Lower lobe of right lung (tissue), 2 donors: ENCODE measurements at regions not wholly inside any gene's neighbourhood (a gene's known extent, or its start where the extent isn't known, plus 50 kb on each side); places are given as distances from the start of the nearest gene placed in this dataset.

Experiments
- ATAC-seq, 2 donors: fragments of 200-7000 bp; cut with Tn5 transposase; one replicate each; pipeline ENCODE4 v1.9.1; 2020 to 2022; ENCODE audit warnings: mild to moderate bottlenecking in 2 of 2, moderate library complexity in 2 of 2
- DNase-seq: peaks from one replicate; pipeline ENCODE4 v3.0.0-alpha.2; 2020
- H3K27ac ChIP-seq: fragments of 200-600 bp; one replicate; pipeline ENCODE4 v1.8.0; 2022
- H3K27me3 ChIP-seq: fragments of 200-600 bp; one replicate; pipeline ENCODE4 v1.8.0; 2022; ENCODE audit warnings: low read depth
- H3K36me3 ChIP-seq: fragments of 200-600 bp; one replicate; pipeline ENCODE4 v1.8.0; 2022; ENCODE audit warnings: mild to moderate bottlenecking
- H3K4me1 ChIP-seq: fragments of 200-600 bp; one replicate; pipeline ENCODE4 v1.8.0; 2022
- H3K4me3 ChIP-seq: fragments of 200-600 bp; one replicate; pipeline ENCODE4 v1.8.0; 2022; ENCODE audit warnings: mild to moderate bottlenecking
- H3K9me3 ChIP-seq: fragments of 200-600 bp; one replicate; pipeline ENCODE4 v1.8.0; 2022
- intact Hi-C: fragments of 100-400 bp; cut with DNase I; formaldehyde crosslinking; loops from one replicate; pipeline ENCODE4 v1.11.0; 2022
- TF ChIP-seq, protein P1 (sequence below): fragments of 200-600 bp; IDR thresholded peaks from one replicate; pipeline ENCODE4 v1.8.0; 2022; ENCODE audit warnings: antibody characterized with exemption, mild to moderate bottlenecking
- donor health status: DM: no; HTN: yes; CAD: no; lungs with severe emphysema.

DNA sequence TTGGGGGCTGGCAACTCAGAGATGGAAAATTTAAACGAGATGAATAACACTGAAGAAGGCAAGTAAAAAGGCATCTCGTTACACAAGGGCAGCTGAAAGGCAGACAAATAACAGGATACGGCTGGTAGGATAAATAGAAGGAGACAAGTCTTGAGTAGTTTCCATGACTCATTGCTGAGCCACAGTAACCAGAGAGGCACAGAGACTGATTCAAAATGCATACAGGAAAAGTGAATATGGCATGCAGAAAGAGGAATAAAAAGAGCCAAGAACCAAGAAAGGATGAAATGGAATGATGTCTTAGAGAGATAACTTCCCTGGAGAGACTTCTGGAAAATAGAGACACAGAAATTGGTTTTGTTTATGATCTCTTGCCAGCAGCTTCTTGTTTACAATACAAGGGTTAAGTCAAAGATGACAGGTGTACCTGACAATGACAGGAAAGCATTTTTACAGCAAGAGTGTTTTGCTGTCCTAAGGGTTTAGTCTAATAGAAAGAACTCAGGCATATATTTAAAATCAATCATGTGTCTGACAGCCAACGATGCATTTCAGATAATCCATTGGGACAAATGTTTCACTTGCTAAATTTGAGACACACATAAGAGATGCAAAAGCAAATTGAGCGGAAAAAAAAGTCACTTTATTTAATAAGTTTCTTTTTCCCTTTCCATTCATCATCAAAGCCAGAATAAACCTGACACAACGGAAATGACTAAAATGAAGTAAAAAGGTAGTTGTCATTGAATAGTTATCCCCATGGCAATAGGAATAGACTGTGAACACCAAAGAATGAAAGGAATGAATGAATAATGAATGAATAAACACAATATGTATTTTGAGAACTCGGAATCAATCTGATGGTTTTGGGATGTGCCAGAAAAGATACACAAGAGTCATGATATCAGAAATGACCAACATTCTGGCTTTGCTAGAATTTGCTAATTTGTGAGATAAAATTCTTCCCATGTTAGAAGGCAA lies 68.0 kb upstream of the KCNQ5 start:
- TF ChIP-seq, protein P1, sequence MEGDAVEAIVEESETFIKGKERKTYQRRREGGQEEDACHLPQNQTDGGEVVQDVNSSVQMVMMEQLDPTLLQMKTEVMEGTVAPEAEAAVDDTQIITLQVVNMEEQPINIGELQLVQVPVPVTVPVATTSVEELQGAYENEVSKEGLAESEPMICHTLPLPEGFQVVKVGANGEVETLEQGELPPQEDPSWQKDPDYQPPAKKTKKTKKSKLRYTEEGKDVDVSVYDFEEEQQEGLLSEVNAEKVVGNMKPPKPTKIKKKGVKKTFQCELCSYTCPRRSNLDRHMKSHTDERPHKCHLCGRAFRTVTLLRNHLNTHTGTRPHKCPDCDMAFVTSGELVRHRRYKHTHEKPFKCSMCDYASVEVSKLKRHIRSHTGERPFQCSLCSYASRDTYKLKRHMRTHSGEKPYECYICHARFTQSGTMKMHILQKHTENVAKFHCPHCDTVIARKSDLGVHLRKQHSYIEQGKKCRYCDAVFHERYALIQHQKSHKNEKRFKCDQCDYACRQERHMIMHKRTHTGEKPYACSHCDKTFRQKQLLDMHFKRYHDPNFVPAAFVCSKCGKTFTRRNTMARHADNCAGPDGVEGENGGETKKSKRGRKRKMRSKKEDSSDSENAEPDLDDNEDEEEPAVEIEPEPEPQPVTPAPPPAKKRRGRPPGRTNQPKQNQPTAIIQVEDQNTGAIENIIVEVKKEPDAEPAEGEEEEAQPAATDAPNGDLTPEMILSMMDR = no peak
- no peak overlapping the region for H3K27ac ChIP-seq
- no peak overlapping the region for H3K4me3 ChIP-seq
- H3K4me1 ChIP-seq = no peaks in the 10 kb centered on the region
- H3K27me3 ChIP-seq = no peaks in the 10 kb centered on the region
- ATAC-seq (no peak), DNase-seq (no peak)
- H3K9me3 ChIP-seq = no peaks in the 10 kb centered on the region
- intact Hi-C loops = no loop called here
- no peaks in the 10 kb centered on the region for H3K36me3 ChIP-seq

DNA sequence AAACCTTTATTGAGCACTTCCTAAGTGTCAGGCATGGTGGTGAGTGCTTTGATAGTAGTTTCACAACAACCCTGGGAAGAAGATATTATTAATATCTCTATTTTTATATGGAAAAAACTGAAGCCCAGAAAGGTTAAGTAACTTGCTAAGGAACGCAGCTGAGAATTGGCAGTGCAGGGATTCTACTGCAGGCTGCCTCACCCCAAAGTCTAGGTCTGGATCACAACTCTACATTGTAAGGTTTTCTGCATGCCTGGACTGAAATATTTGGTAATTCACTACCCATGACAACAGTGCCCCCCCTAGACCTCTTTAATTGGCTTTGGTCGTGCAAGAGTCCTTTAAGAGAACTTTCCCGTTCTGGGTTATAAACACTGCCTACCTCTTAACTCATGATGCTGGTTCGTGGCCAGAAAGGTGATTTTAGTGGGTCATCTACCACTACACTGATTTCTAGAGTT lies 67.1 kb upstream of the KCNQ5 start:
- no peak for DNase-seq
- Histone ChIP-seq H3K9me3 (no peaks in the 10 kb centered on the region), H3K4me3 (no peak overlapping the region), H3K4me1 (no peaks in the 10 kb centered on the region), H3K36me3 (no peaks in the 10 kb centered on the region), H3K27me3 (no peaks in the 10 kb centered on the region), H3K27ac (no peak overlapping the region)
- no peak for ATAC-seq
- intact Hi-C loops = no loop called here
- TF ChIP-seq, protein P1 = no peak

DNA sequence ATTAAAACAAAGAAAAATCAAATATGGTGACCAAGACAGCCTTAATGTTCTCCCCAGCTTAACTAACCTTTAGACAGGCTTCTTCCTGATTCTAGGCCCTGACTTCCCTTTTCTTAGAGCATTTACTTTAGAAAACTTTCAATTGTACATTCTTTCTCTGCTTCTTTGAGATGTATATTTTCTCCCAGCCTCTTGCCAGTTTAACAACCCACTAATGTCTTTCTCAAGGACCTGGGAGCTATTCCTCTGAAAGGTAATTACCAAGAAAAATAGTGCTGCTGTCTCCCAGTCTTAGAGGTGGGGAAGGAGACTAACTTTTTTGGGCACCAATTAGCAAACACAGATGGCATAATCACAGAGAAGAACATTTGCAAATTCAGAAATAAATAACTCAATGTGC lies 62.8 kb upstream of the KCNQ5 start:
- DNase-seq (no peak), ATAC-seq (no peak)
- Histone ChIP-seq H3K36me3 (no peaks in the 10 kb centered on the region), H3K27me3 (no peaks in the 10 kb centered on the region), H3K4me1 (no peaks in the 10 kb centered on the region), H3K4me3 (no peak overlapping the region), H3K9me3 (no peaks in the 10 kb centered on the region), H3K27ac (no peak overlapping the region)
- intact Hi-C loops = no loop called here
- TF ChIP-seq, protein P1 = no peak

DNA sequence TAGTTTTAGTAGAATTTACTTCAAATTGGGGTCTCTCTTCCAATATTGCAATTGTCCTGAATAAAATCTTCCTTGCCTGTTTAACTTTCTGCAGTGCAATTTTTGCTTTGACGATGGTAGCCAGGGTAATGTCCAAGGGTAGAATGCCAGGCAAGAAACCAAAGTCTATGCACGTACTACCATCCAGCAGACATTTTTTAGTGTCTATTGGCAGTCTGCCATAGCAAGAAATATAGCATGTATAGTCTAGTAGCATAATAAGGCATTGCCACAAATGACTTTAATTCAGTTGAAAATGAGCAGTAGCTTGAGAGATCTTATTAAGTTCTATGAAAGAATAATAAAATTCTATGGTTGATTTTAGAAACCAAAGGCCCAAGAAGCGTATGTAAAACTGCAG lies 62.3 kb upstream of the KCNQ5 start:
- DNase-seq = no peak
- TF ChIP-seq, protein P1 = no peak
- H3K27me3 ChIP-seq = no peaks in the 10 kb centered on the region
- no peak overlapping the region for H3K27ac ChIP-seq
- ATAC-seq = no peak
- H3K36me3 ChIP-seq = no peaks in the 10 kb centered on the region
- intact Hi-C loops = no loop called here
- H3K9me3 ChIP-seq = no peaks in the 10 kb centered on the region
- H3K4me1 ChIP-seq = no peaks in the 10 kb centered on the region
- no peak overlapping the region for H3K4me3 ChIP-seq

DNA sequence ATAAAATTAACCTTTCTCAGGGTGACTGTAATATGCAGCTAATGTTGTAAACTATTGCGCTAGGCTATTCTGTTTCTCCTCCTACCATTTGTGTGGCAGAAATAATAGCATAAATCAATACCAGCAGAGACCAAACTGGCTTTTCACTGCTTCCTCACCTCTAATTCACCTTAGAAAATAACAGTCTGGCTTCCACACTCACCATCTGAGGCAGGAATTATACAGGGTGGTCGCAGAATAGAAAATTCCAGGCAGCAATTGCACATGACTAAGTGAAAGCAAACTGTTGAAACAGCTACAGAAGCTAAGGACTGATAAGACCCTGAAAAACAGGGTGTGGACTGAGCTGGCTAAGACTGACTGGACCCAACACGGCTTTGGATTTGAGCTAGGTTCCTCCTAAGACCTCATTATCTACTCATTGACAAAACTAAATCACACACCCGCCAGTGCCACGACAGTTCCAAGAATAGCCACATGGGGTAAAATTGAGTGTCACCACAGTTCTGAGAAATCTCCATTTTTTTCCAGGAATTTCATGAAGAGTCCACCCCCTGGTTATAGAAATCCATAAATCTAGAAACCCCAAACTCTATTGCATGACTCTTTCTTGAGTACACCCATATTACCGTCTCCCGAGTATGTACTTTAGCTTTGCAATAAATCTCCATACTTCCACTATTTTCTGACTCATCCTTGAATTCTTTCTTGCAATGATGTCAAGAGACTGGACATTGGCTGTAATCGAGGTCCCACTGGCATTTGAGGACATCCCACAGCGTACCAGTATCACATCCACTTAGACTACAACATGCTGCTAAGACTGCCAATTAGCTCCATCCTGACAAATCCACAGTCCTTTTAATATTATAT lies 60.9 kb upstream of the KCNQ5 start:
- Histone ChIP-seq H3K4me1 (no peaks in the 10 kb centered on the region), H3K27ac (no peak overlapping the region), H3K9me3 (no peaks in the 10 kb centered on the region), H3K36me3 (no peaks in the 10 kb centered on the region), H3K4me3 (no peak overlapping the region), H3K27me3 (no peaks in the 10 kb centered on the region)
- TF ChIP-seq, protein P1 = no peak
- intact Hi-C loops = no loop called here
- ATAC-seq (no peak), DNase-seq (no peak)
